ENCODE measurements at regions not wholly inside any gene's neighbourhood (a gene's known extent, or its start where the extent isn't known, plus 50 kb on each side); places are given as distances from the start of the nearest gene placed in this dataset.

DNA sequence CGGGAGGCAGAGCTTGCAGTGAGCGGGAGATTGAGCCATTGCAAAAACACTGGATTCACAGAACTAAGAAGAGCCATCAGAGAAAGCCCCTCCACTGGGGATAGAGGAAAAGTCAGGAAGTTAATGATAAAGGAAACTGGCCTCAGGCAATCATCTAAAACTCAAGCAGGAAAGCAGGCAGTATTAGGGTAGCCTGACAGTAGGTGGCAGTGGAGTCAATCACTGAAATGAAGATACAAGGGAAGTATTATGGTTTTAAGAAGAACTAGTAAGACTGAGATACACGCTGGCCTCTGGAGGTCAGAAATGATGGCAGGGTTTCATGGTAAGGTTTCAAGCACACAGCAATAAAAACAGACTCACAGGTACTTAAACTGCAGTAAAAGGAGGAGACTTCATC lies 578.3 kb downstream of the HACE1 start:
- TF ChIP-seq CTCF (IDR thresholded peaks at IDR 0.05; ENCODE audit: low read depth, low read length): no peak
- H3K4me3 ChIP-seq (ENCODE audit: low read depth, low read length): no peak overlapping the region

GRCh38 chr6:104268389-104268788 lies 591.3 kb downstream of the HACE1 start:
- no peak overlapping the region for H3K4me3 ChIP-seq (ENCODE audit: low read depth, low read length)
- no peak for TF ChIP-seq CTCF (IDR thresholded peaks at IDR 0.05; ENCODE audit: low read depth, low read length)

DNA sequence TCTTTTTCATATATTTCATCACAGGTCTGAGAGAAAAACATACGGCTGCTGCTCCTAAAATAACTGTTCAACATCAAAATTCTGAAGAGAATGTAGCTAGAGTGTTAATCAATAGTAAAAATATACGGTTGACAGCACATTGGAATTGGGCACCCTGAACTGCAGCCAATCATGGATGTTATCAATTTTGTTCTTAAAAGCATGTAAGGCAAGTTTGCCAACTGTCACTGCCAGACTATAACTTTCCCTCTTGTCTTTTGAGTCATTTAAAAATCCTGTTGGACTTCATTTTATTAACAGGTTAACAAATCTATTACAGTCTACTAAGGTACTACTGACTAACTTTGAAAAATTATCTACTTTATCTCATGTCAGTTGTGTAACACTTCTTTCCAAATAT lies 592.8 kb downstream of the HACE1 start:
- TF ChIP-seq CTCF (IDR thresholded peaks at IDR 0.05; ENCODE audit: low read depth, low read length): no peak
- no peak overlapping the region for H3K4me3 ChIP-seq (ENCODE audit: low read depth, low read length)

- TF ChIP-seq CTCF (IDR thresholded peaks at IDR 0.05; ENCODE audit: low read depth, low read length): no peak
- no peak overlapping the region for H3K4me3 ChIP-seq (ENCODE audit: low read depth, low read length)
Measured at GRCh38 chr6:104256646-104257045, 603.1 kb downstream of the HACE1 start.

DNA sequence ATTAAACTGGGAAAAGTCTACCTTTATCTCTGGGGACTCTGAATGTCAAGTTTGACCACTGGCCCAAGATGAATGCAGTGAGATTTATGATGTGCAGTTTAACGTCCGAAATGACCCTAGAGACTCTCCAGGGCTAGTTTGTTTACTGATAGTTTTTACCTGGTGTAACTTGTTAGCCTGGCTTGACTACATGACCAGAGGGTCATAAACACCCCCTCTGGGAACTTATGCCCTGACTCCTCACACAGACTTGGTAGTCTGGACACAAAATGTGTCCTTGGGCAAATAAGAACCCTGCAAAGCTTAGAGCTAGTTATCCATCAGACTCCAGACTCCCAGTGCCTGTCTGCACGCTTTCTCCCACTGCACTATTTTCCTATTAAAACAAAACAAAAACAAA lies 606.5 kb downstream of the HACE1 start:
- no peak for TF ChIP-seq CTCF (IDR thresholded peaks at IDR 0.05; ENCODE audit: low read depth, low read length)
- no peak overlapping the region for H3K4me3 ChIP-seq (ENCODE audit: low read depth, low read length)

DNA sequence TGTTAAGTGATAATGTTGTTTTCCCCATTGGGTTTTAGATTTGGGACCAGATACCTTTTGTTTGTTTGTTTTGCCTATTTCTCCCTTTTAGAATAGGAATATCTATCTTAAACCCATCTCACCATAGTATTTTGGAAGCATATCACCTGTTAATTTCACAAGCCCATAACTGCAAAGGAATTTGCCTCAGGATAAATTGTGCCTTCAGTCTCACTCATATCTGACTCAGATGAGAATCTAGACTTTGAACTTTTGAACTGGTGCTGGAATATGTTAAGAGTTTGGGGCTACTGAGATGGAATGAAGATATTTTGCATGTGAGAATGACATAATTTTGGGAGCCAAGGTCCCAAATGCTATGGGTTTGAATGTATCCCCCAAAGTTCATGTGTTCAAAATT lies 607.4 kb downstream of the HACE1 start:
- H3K4me3 ChIP-seq (ENCODE audit: low read depth, low read length): no peak overlapping the region
- no peak for TF ChIP-seq CTCF (IDR thresholded peaks at IDR 0.05; ENCODE audit: low read depth, low read length)

DNA sequence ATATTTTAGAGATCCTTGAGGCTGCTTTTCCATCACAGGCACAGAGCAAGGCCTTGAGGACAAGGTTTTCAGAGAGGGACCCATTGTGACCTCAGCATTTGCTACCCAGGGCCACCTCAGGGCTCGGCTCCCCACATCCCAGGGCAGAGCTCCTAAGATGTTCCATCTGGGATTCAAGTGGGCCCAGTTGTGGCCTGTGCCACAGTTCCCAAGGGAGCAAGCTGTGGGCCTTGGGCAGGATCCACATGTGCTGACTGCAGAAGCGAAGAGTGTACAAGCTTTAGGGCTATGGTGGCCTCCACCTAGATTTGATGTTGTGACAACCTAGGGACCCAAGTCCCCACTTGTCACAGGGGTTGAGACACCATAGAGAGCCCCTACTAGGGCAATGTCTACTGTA lies 608.1 kb downstream of the HACE1 start:
- H3K4me3 ChIP-seq (ENCODE audit: low read depth, low read length): no peak overlapping the region
- TF ChIP-seq CTCF (IDR thresholded peaks at IDR 0.05; ENCODE audit: low read depth, low read length): no peak
